ENCODE measurements at regions not wholly inside any gene's neighbourhood (a gene's known extent, or its start where the extent isn't known, plus 50 kb on each side); places are given as distances from the start of the nearest gene placed in this dataset.

- RAD21 ChIA-PET (ENCODE audit: low non-redundant PET in 1 of 2, low total read pairs in 2 of 2, uncharacterized antibody in 2 of 2, unreplicated experiment in 2 of 2): no interaction called here
- H3K27ac ChIP-seq (ENCODE audit: low read depth, low read length): no peak overlapping the region
- CTCF ChIA-PET: no interaction called here
- intact Hi-C loops (cut with micrococcal nuclease): no loop called here
- H3K27me3 ChIP-seq (ENCODE audit: insufficient read depth, low read length): no peaks in the 10 kb centered on the region
- H3K9me3 ChIP-seq (ENCODE audit: control insufficient read depth in 1 of 2, insufficient read depth in 1 of 2, low read depth in 1 of 2, low read length in 2 of 2): no peaks in the 10 kb centered on the region
- H4K20me1 ChIP-seq (ENCODE audit: insufficient read depth): no peaks in the 10 kb centered on the region
- DNase-seq (ENCODE audit: low read depth, low spot score) (no peak), ATAC-seq (no peak)
- no peaks in the 10 kb centered on the region for H3K36me3 ChIP-seq (ENCODE audit: control insufficient read depth in 1 of 2, insufficient read depth in 2 of 2, low read length in 2 of 2)
- H3K4me2 ChIP-seq (ENCODE audit: low read length): no peak overlapping the region
- H3K4me3 ChIP-seq (replicated peaks in 1 of 2; ENCODE audit: low read depth in 1 of 2, low read length in 2 of 2): no peak overlapping the region
- H2AFZ ChIP-seq (ENCODE audit: low read depth, low read length, poor library complexity, severe bottlenecking): no peak overlapping the region
- no peaks in the 10 kb centered on the region for H3K9me2 ChIP-seq (ENCODE audit: insufficient read depth)
- H3K79me2 ChIP-seq (ENCODE audit: insufficient read depth, low read length): no peaks in the 10 kb centered on the region
- no TSS peak for BruUV-seq (replicated peaks)
- POLR2A ChIA-PET: no interaction called here
- TF ChIP-seq ELF1 (IDR thresholded peaks at IDR 0.05; ENCODE audit: borderline replicate concordance, low read depth): no peak
- TF ChIP-seq ZBTB33 (IDR thresholded peaks at IDR 0.05; ENCODE audit: extremely low read depth, insufficient replicate concordance, low read length): no peak
- TF ChIP-seq SIN3A (IDR thresholded peaks at IDR 0.05; ENCODE audit: low read depth): no peak
- TF ChIP-seq YY1 (IDR thresholded peaks at IDR 0.05; ENCODE audit: extremely low read depth, insufficient replicate concordance, low read depth, low read length): no peak
- TF ChIP-seq CBX3 (IDR thresholded peaks at IDR 0.05; ENCODE audit: low read depth): no peak
- no peak for TF ChIP-seq POLR2AphosphoS5 (IDR thresholded peaks at IDR 0.05; ENCODE audit: low read depth, low read length)
- TF ChIP-seq CEBPB (IDR thresholded peaks at IDR 0.05; ENCODE audit: low read depth): no peak
- TF ChIP-seq REST (IDR thresholded peaks at IDR 0.05; ENCODE audit: low read depth): no peak
- TF ChIP-seq EZH2phosphoT487 (IDR thresholded peaks at IDR 0.05; ENCODE audit: borderline replicate concordance): no peak
- TF ChIP-seq FOSL1 (IDR thresholded peaks at IDR 0.05; ENCODE audit: low read depth): no peak
- no peak for TF ChIP-seq SRF (IDR thresholded peaks at IDR 0.05; ENCODE audit: low read depth)
- no peak for TF ChIP-seq TCF7L2 (IDR thresholded peaks at IDR 0.05; ENCODE audit: borderline replicate concordance, extremely low read depth, insufficient read depth, insufficient read length)
- TF ChIP-seq ZFX (IDR thresholded peaks at IDR 0.05): no peak
- no peak for TF ChIP-seq JUND (IDR thresholded peaks at IDR 0.05)
- no peak for TF ChIP-seq MAX (IDR thresholded peaks at IDR 0.05)
- TF ChIP-seq ZNF274 (IDR thresholded peaks at IDR 0.05; ENCODE audit: low read depth, low read length): no peak
- TF ChIP-seq POLR2A (IDR thresholded peaks at IDR 0.05; ENCODE audit: borderline replicate concordance, extremely low read depth, insufficient read depth, insufficient read length): no peak
- no peaks in the 10 kb centered on the region for H3K4me1 ChIP-seq (ENCODE audit: control insufficient read depth in 1 of 2, insufficient read depth in 2 of 2, low read length in 2 of 2)
- no peak overlapping the region for H3K9ac ChIP-seq (ENCODE audit: low read length)
Measured at GRCh38 chr10:70986623-70986950, 98.2 kb upstream of the PCBD1 start.

All from HCT116 (cell line).